ENCODE measurements at regions not wholly inside any gene's neighbourhood (a gene's known extent, or its start where the extent isn't known, plus 50 kb on each side); places are given as distances from the start of the nearest gene placed in this dataset.

GRCh38 chr12:92496790-92497189 lies 206.0 kb upstream of the PLEKHG7 start:
- DNase-seq (ENCODE audit: low read depth), result no peak

- no peak for DNase-seq (ENCODE audit: low read depth)
Observed at GRCh38 chr12:92495108-92495507, 207.7 kb upstream of the PLEKHG7 start.

GRCh38 chr12:92493816-92494215 lies 209.0 kb upstream of the PLEKHG7 start:
- DNase-seq (ENCODE audit: low read depth), result no peak

GRCh38 chr12:92492995-92493394 lies 209.8 kb upstream of the PLEKHG7 start:
- DNase-seq (ENCODE audit: low read depth), result no peak

GRCh38 chr12:92492291-92492690 lies 210.5 kb upstream of the PLEKHG7 start:
- DNase-seq (ENCODE audit: low read depth), result no peak

GRCh38 chr12:92489781-92490180 lies 213.0 kb upstream of the PLEKHG7 start:
- DNase-seq (ENCODE audit: low read depth), result no peak

GRCh38 chr12:92488735-92489134 lies 214.1 kb upstream of the PLEKHG7 start:
- no peak for DNase-seq (ENCODE audit: low read depth)

- no peak for DNase-seq (ENCODE audit: low read depth)
Observed at GRCh38 chr12:92487138-92487485, 215.7 kb upstream of the PLEKHG7 start.

- DNase-seq (ENCODE audit: low read depth), result no peak
Observed at GRCh38 chr12:92486443-92487137, 216.2 kb upstream of the PLEKHG7 start.

GRCh38 chr12:92485351-92486348 lies 217.1 kb upstream of the PLEKHG7 start:
- DNase-seq (ENCODE audit: low read depth), result no peak

GRCh38 chr12:92482599-92482998 lies 220.2 kb upstream of the PLEKHG7 start:
- no peak for DNase-seq (ENCODE audit: low read depth)

- DNase-seq (ENCODE audit: low read depth), result no peak
Observed at GRCh38 chr12:92481066-92481465, 221.7 kb upstream of the PLEKHG7 start.

- DNase-seq (ENCODE audit: low read depth), result no peak
Observed at GRCh38 chr12:92478692-92479091, 224.1 kb upstream of the PLEKHG7 start.

GRCh38 chr12:92476844-92477243 lies 225.9 kb upstream of the PLEKHG7 start:
- DNase-seq (ENCODE audit: low read depth), result no peak

- no peak for DNase-seq (ENCODE audit: low read depth)
Observed at GRCh38 chr12:92473564-92473963, 229.2 kb upstream of the PLEKHG7 start.

GRCh38 chr12:92472201-92472600 lies 230.6 kb upstream of the PLEKHG7 start:
- DNase-seq (ENCODE audit: low read depth), result no peak

- no peak for DNase-seq (ENCODE audit: low read depth)
Observed at GRCh38 chr12:92471551-92471950, 231.2 kb upstream of the PLEKHG7 start.

- DNase-seq (ENCODE audit: low read depth), result no peak
Observed at GRCh38 chr12:92470608-92471021, 232.2 kb upstream of the PLEKHG7 start.

GRCh38 chr12:92469837-92470236 lies 233.0 kb upstream of the PLEKHG7 start:
- no peak for DNase-seq (ENCODE audit: low read depth)

- no peak for DNase-seq (ENCODE audit: low read depth)
Observed at GRCh38 chr12:92468358-92469020, 234.3 kb upstream of the PLEKHG7 start.

- no peak for DNase-seq (ENCODE audit: low read depth)
Observed at GRCh38 chr12:92467886-92468285, 234.9 kb upstream of the PLEKHG7 start.

- DNase-seq (ENCODE audit: low read depth), result no peak
Observed at GRCh38 chr12:92466391-92467305, 236.1 kb upstream of the PLEKHG7 start.
